NB4 (cell line): ENCODE measurements at regions not wholly inside any gene's neighbourhood (a gene's known extent, or its start where the extent isn't known, plus 50 kb on each side); places are given as distances from the start of the nearest gene placed in this dataset.
"Not testable (repeated sequence)": the region's sequence is repeated elsewhere in the genome, so short reads cannot be mapped to it uniquely, and the experiment has no call there.

ENCODE experiments used
- DNase-seq: peaks from one replicate; pipeline ENCODE4 v3.0.0; 2010; ENCODE audit warnings: low read depth
- H3K4me3 ChIP-seq: one replicate; pipeline ENCODE4 v1.5.1; 2011; ENCODE audit warnings: mild to moderate bottlenecking, low read depth, low read length, moderate library complexity
- MYC ChIP-seq: IDR thresholded peaks from 2 replicates; pipeline ENCODE4 v1.6.1; 2011; ENCODE audit warnings: low read depth, low read length
- POLR2A ChIP-seq: IDR thresholded peaks from 2 replicates; pipeline ENCODE4 v1.6.1; 2011; ENCODE audit warnings: mild to moderate bottlenecking; ENCODE audit not compliant: insufficient read length; ENCODE audit errors: extremely low read depth
- TF ChIP-seq, protein P1 (sequence below): IDR thresholded peaks from 2 replicates; pipeline ENCODE4 v1.6.1; 2011; ENCODE audit warnings: low read depth, low read length
- TF ChIP-seq, protein P2 (sequence below): IDR thresholded peaks from one replicate; pipeline ENCODE4 v1.5.1; 2012; ENCODE audit warnings: low read depth, low read length

- no peak overlapping the region for H3K4me3 ChIP-seq
- TF ChIP-seq, protein P1, sequence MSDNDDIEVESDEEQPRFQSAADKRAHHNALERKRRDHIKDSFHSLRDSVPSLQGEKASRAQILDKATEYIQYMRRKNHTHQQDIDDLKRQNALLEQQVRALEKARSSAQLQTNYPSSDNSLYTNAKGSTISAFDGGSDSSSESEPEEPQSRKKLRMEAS = no peak
- TF ChIP-seq POLR2A (no peak), MYC (no peak)
- TF ChIP-seq, protein P2, sequence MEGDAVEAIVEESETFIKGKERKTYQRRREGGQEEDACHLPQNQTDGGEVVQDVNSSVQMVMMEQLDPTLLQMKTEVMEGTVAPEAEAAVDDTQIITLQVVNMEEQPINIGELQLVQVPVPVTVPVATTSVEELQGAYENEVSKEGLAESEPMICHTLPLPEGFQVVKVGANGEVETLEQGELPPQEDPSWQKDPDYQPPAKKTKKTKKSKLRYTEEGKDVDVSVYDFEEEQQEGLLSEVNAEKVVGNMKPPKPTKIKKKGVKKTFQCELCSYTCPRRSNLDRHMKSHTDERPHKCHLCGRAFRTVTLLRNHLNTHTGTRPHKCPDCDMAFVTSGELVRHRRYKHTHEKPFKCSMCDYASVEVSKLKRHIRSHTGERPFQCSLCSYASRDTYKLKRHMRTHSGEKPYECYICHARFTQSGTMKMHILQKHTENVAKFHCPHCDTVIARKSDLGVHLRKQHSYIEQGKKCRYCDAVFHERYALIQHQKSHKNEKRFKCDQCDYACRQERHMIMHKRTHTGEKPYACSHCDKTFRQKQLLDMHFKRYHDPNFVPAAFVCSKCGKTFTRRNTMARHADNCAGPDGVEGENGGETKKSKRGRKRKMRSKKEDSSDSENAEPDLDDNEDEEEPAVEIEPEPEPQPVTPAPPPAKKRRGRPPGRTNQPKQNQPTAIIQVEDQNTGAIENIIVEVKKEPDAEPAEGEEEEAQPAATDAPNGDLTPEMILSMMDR = no peak
- DNase-seq = no peak
Measured at GRCh38 chr11:90585491-90585890, 362.6 kb upstream of the CHORDC1 start.

GRCh38 chr11:90582999-90583398 lies 360.1 kb upstream of the CHORDC1 start:
- DNase-seq, H3K4me3 ChIP-seq: not testable (repeated sequence)

DNA sequence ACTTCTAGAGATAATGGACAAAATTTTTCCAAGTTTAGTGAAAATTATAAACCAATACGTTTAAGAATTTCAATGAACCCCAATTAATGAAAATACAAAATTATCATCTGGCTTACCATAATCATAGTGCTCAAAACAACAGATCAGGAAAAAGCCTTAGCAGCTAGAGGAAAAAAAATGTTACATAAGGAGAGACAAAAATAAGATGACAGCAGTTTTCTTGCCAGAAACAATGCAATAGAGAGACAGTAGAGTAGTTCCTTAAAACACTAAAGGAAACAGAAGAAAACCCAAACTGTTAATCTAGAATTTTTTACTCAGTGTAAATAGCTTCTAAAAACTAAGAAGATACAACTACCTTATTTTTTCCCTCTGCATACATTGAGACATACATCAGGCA lies 341.7 kb upstream of the CHORDC1 start:
- H3K4me3 ChIP-seq = no peak overlapping the region
- TF ChIP-seq, protein P1 = no peak
- no peak for TF ChIP-seq MYC
- TF ChIP-seq, protein P2 = no peak
- no peak for TF ChIP-seq POLR2A
- DNase-seq = no peak

DNA sequence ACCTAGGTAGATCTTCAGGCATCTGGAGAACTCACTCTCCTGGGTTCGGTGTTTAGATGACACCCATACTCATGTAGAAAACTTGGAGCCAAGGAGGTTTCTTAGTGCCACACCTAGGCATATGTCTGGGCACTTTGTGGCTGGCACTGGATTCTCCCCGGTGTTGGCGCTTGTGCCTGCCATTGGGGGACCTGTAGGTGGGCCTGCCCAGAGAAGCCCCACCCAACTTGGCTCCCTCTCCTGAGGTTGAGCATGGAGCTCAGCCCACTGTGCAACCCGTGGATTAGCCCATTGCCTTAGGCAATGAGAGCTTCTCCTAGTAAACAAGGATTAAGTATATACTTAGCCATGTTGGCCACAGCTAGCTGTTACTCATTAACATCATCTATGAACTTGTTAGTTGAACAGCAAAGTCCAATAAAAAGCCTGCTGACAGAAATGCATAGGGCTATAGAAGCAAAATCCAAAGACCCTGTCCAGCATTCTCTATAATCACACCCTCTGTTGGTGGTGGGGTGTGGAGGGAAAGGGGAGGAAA lies 335.5 kb upstream of the CHORDC1 start:
- H3K4me3 ChIP-seq = no peak overlapping the region
- TF ChIP-seq, protein P2 = no peak
- TF ChIP-seq, protein P1 = no peak
- TF ChIP-seq MYC (no peak), POLR2A (no peak)
- no peak for DNase-seq

DNA sequence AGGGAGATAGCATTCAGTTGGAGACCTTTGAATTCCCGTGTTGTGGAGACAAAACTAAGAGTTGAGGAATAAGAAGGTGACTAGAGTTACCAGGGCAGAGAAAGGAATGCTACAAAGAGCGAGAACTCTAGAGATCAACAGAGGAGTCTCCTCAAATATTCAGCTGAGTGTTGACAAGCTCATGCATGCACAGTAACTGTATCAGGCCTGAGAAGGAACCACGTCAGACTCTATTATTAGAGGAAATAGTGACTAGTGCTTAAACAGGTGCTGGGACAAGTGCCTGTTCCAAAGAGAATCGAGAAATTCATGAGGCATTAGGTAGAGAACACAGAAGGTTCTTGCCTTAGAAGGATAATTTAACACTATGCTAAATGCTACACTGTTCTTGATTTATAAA lies 333.8 kb upstream of the CHORDC1 start:
- DNase-seq = no peak
- no peak for TF ChIP-seq MYC
- TF ChIP-seq, protein P2 = no peak
- no peak for TF ChIP-seq POLR2A
- TF ChIP-seq, protein P1 = no peak
- no peak overlapping the region for H3K4me3 ChIP-seq

GRCh38 chr11:90556026-90556425 lies 333.2 kb upstream of the CHORDC1 start:
- TF ChIP-seq, protein P1 = no peak
- TF ChIP-seq POLR2A (no peak), MYC (no peak)
- TF ChIP-seq, protein P2 = no peak
- no peak for DNase-seq
- H3K4me3 ChIP-seq = no peak overlapping the region

- TF ChIP-seq, protein P1 = no peak
- TF ChIP-seq POLR2A (no peak), MYC (no peak)
- TF ChIP-seq, protein P2 = no peak
- DNase-seq = no peak
- H3K4me3 ChIP-seq = no peak overlapping the region
Measured at GRCh38 chr11:90555477-90555876, 332.6 kb upstream of the CHORDC1 start.
